HG03354 (cell line): ENCODE measurements at regions not wholly inside any gene's neighbourhood (a gene's known extent, or its start where the extent isn't known, plus 50 kb on each side); places are given as distances from the start of the nearest gene placed in this dataset.
A peak's percentile ranks its signal among the peaks of the same experiment; 100 is the strongest.

ENCODE experiments used
- ATAC-seq: cut with Tn5 transposase; IDR thresholded peaks from one replicate; pipeline ENCODE4 v1.9.1; 2021; ENCODE audit warnings: mild to moderate bottlenecking; ENCODE audit not compliant: unreplicated experiment, poor library complexity, severe bottlenecking

DNA sequence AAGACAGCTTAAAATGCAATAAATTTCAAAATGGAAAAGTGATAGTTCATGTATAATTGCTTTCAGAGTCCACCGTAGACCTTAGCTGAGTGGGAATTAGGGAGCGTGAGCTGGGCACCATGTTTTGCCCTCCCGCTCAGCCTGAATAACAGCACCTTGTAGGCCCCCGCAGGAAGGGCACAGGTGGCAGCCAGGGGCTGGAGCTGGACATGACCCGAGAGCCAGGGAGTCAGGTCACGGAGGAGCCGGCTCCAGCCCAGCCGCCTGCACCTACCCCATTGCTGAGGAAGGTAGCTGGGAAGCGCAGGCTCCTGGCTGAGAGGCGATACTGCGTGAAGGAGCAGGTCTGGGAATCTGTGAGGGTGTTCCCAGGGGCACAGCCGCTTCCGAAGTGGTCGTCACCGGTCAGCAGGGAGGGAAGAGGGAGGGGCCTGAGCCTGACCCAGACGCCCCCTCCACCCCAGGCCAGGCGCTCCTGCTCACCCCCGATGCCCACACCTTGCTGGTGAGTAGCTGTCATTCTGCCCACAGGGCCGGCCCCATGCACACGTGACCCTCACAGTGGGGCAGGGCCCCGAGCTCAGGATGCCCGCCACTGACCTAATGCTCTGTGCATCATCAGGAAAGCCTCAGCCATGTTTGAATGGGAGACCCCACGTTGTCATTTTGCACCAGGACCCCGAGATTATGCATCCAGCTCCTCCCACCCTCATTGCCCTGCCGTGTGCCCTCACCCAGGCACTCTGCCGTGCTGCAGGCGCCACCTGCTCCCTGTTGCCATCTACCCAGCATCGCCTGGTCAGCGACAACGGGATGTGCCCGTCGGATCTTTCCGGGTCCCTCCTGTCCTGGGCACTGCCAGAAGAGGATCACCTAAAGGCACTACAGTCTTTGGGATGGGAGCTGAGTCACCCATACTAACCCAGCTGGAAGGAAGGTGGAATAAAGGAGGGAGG is 129.2 kb upstream of the TCERG1L start:
- no peak for ATAC-seq

DNA sequence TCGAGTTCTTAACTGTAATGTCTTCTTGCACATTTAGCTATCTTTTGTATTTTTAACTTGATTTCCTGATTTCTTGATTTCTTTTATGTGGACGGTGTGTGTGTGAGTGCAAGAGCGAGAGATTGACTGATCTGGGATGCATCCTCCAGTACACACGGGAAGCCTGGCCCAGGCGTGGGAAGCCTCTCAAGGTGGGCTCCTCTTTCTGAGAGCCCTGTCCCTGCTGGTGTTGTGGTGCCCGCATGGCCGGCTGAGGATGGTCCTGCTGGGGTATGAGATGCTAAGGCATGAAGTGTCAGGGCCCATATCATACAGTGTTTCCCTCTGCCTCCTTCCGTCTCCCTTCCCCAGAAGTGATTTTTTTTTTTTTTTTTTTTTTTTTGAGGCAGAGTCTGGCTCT is 130.8 kb upstream of the TCERG1L start:
- no peak for ATAC-seq

DNA sequence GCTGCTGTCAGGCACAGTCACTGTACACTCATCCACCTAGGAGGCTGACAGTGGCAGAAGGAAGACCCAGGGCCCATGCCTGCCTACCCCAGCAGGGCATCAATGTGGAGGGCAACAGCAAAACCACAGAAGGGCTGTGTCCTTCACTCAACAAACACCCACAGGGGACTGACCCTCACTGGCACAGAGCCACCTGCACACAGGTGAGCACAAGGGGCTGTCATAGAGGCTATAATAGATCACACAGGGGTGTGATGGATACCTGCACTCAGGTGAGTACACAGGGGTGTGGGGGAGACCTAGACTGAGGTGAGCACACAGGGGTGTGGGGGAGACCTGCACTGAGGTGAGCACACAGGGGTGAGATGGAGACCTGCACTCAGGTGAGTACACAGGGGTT is 132.8 kb upstream of the TCERG1L start:
- no peak for ATAC-seq

DNA sequence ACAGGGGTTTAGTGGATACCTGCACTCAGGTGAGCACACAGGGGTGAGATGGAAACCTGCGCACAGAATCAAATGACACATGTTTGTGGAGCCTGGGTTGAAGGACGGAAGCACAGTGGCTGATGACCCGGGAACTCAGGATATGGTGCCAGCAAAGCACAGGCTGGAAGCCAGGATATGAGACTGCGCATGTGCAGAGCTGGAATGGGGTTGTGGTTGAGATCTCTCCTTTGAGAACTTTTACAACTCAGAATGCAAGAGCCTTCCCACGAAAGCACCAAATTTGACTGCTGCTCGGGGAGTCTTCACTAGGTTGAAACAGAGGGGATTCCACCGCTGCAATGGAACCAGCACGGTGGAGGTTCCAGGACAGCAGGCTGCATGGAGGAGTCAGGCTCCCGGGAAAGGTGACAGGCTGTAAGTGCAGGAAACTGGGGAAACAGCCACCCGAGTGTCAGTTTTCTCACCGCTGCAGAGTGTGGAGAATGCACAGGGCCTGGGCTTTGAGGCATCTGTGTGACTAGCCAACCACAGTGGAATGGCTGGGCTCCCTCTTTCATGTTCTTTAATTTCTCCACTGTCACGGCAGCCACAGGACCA is 133.4 kb upstream of the TCERG1L start:
- ATAC-seq: no peak

DNA sequence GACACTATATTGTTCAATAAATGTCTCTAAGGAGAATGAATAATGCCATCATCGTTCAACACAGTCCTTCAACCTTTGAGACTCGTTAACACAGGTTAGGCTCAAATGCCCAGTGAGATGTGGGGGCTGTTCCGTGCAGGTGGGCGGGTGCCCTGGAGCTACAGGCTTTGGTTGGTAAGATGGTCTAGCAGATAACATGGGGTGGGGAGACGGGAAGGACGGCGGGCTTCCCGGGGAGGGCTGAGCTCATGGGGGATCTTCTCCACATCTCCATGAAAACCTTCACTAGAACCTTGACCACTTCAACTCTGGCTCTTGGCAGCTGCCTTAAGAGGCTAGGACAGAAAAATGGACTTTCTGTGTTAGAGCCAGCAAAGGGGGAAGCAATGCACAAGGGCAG is 134.1 kb upstream of the TCERG1L start:
- no peak for ATAC-seq

DNA sequence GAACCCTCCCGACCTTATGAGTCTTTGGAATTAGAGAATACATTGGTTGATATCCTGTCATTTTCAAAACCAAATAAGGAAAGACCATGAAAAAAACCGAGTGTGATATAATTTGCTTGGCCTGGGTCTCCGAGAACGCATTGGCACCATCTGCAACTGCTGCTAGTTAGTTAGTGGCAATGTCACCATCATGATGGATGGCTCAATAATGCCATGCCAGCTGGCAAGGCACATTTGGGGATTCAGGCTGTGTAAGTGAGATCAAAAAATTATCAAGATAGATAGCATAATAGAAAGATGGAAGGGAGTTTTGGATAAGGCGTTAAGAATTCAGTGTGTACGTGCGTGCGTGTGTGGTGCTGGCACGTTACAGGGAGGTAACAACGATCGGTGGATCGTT is 134.7 kb upstream of the TCERG1L start:
- ATAC-seq: no peak

DNA sequence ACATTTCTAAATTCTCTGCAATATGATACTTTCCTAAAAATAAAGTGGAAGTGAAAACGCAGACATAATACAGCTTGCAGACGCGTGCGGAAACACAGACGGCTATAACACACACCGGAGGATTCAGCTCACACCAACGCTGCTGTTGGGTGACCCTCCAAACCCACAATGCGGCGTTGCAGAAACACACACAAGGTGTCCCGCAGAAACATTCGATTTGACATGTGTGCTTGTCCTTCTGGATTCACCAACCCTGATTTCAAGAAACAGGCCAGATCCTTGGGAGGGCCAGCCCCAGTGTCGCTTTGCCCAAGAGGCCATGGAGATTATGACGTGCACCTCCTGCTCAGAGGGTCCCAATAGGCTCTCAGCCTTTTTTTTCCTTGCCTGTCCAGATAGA is 136.7 kb upstream of the TCERG1L start:
- no peak for ATAC-seq

DNA sequence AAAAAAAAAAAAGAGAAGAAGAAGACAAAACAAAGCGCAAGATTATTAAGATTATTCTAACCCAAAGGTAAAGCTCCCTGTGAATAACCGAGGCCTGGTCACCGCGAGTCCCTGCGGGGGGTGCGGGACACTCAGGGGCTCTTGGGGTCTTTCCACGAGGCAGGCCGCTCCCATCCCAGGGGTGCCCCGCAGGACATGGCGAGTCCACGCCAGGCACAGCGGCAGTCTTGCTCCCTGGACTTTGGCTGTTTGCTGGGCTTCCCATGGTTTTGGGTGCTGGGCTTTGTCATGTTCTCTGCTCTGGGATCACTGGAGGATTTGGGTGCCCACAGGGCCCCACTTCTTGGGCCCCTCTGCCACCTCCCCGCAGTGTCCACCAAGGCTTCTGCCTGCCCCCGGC is 137.4 kb upstream of the TCERG1L start:
- no peak for ATAC-seq

DNA sequence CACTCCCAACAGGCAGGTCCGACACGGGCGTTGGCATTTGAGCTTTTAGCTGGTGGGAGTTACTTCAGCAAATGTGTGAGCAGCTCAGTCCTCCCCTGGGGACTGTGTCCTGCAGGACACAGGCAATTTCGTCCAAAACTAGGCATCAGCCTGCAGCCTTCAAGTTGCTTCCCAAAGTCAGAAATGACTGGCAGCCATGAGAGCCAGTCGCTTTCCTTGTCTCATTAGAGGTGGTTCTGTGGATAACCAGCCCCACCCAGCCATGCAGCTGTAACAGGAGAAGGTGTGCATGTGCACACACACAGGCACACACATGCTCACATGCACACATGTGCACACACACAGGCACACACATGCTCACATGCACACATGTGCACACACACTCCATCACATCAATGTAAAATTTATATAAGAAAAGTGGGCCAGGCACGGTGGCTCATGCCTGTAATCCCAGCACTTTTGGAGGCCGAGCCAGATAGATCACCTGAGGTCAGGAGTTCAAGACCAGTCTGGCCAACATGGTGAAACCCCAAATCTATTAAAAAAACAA is 138.8 kb upstream of the TCERG1L start:
- ATAC-seq: no peak

DNA sequence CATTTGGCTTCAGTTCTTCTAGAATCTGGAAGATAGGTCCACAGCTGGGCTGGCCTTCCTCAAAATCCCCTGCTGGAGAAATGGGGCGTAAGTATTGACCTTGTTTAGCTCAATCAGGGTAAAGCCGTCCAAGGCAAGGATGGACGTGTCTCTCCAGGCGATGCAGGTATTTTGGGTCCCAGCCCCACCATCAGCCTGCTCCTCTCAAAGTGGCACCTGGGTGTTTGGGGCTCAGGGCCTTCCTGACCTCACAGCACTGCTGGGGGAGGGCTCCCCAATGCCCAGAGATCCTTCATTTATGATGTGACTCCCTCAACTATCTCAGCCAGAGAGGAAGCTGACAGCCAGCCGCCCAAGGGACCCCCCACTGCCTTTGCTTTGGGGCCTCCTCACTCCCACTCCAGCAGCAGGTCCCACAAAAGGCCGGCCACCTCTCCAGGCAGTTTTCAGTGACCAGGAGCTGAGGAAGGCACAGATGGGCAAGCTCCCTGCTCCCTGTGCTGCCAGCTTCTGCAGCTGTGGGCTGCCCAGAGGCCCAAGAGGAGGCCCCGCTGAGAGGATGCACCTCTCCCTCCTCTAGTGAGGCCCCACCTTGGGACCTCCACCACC is 140.0 kb upstream of the TCERG1L start:
- no peak for ATAC-seq

DNA sequence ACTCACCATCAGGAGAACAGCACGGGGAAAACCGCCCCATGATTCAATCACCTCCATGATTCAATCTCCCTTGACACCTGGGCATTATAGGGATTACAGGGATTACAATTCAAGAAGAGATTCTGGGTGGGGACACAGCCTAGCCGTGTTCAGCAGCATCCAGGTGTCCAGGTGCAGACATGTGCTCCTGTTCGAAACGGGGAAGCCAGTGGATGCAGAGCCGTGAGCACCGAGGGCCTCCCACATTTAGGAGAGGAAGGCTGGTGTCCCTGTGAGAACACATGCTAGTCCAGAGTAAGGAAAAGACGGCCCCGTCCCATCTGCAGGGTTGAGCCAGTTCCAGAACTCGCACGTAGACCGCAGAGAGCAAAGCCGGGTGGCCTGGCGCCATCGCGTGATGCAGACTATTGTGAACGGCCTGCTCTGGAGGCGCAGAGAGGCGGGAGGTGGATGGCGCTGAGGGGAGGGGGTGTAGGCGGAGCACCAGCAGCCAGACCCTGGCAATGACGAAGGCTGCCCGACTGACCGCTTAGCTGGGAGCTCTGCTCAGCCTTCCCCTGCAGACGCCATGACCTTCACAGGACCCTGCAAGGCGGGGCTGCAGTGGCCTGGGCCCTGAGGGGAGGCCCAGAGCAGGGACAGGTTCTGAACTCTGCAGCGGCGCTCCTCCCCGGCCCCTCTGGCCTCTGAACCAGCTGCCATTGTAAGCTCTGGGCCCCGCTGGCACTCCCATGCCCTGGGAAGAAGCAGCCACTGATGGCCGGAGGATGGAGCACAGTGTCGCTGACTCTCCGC is 141.6 kb upstream of the TCERG1L start:
- peak; percentile 20 for ATAC-seq

DNA sequence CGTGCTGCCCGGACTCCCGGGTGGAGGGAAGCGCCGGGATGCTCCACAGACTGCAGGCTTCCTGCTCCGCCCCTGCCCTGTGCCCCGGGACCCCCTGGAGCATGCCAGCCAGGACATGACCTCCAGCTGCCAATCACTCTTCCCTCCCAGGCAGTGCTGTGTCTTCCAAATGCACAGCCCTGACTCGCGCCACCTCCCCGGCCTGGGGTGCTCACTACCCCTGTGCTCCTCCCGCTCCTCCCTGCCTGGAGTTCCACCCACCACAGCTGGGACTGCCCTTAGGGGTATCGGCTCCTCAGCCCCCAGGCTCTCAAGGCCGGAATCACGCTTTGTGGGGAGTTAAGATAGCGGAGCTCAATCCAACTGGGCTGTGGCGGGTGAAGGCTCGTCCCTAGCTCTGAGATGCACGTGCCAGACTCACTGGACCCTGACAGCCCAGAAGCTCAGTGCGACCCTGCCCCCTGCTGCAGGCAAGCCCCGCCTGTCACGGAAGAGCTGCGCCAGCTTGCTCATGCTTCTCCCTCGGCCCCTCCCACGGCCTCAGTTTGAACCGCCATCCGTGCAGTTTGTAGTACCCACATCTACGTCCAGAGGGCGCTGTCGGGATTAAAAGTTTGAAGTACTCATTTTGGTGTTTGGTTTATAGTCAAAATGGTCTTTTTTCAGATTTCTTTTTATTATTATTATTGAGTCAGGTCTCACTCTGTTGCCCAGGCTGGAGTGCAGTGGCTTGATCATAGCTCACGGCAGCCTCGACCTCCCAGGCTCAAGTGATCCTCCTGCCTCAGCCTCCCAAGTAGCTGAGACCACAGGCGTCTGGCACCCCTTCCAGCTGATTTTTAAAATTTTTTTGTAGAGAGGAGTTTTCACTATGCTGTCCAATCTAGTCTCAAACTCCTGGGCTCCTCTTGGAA is 142.5 kb upstream of the TCERG1L start:
- peak; percentile 69 for ATAC-seq

DNA sequence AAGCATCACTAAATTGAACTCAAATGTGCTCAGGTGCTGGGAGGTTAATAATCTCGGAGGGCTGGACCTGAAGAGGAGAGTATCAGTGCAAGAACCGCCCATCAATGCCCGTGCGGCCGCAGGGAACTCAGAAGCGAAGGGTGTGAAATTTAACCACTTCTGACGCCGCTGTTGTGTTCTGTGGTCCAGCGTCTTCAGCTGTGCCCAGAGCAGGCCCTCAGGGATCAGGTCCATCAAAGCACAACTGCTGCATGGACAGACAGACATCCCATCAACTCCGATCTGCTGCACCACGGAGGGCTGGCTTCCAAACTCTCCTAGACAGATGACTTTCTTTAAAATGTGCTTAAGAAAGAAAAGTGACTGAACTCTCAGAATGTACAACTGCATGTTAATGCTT is 144.9 kb upstream of the TCERG1L start:
- no peak for ATAC-seq

DNA sequence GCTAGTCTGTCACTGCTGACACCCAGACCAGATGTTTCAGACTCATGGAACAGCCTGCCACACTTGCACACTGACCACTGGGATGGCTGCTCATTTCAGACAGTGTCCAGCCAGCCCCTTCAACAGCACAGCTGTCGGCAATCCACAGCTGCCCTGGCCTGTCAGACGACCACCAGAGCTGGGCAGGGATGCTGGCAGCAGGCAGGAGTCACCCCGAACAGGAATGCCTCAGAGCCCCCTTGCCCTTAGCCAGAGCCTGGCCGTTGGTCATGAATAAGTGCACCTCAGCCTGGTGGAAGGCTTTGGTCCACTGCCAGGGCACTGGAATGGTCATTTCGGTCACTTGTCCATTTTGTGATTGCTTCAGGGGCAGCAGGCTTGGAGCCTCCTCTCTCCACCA is 149.6 kb upstream of the TCERG1L start:
- ATAC-seq: no peak

DNA sequence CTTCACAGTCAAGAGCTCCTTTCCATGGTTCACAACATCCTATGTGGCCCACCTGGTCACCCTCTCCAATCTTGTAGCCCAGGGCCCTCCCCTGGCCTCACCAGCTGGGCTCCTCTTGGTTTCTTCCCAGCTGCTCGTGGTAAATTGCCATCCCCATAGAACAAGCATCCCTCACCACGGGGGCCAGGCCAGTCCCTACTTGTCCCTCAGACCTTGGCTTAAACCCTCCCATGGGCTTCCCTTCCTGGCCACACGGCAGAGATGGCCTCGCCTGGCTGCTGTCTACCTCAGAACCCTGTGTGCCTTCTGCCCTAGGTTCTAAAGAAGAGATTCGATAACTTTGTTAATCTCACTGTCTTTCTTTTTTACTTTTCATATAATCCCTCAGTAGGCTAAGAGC is 153.3 kb upstream of the TCERG1L start:
- ATAC-seq: no peak

DNA sequence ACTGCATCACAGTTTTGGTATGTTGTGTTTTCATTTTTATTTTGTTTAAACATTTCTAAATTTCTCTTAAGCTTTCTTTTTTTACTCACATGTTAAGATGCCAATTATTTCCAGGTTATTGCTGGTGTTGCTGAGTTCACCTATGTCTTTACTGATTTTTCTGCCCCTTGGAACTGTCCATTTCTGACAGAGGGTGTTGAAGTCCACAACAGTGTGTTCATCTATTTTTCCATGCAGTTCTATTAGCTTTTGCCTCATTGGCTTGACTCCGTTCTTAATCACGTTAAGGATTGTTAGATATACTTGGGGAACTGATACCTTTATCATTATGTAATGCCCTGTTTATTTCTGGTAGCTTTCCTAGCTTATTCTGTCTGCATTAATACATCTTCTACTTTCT is 158.0 kb upstream of the TCERG1L start:
- ATAC-seq: no peak

DNA sequence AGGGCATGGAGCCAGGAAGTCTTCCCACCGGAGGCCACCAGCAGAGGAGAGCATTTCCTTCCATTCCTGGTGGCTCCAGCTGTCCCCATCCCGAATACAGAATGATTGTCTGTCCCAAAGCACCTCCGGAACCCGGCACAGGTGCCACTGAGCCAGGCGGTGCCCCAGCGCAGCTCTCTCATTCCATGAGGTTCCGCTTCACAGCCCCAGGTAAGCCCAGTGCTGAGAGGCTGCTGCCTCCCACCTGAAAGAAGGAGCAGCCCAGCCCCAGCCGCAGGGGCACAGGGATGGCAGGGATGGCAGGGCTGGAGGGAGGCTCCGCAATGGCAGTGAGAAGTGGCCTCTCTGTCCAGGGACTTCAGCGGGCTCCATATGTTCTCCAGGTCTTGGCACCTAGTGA is 162.1 kb upstream of the TCERG1L start:
- ATAC-seq: no peak

DNA sequence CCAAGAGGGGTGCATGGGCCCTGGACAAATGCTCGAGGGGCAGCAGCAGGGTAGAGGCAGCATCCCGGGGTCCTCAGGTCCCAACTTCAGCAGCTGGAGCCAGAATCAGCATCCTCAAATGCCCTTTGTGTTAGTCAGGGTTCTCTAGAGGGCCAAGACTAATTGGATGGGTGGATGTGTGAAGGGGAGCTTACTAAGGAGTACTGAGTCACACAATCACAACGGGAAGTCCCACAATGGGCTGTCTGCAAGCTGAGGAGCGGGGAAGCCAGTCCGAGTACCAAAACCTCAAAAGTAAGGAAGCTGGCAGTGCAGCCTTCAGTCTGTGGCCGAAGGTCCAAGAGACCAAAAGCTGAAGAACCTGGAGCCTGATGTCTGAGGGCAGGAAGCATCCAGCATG is 162.9 kb upstream of the TCERG1L start:
- ATAC-seq: no peak

DNA sequence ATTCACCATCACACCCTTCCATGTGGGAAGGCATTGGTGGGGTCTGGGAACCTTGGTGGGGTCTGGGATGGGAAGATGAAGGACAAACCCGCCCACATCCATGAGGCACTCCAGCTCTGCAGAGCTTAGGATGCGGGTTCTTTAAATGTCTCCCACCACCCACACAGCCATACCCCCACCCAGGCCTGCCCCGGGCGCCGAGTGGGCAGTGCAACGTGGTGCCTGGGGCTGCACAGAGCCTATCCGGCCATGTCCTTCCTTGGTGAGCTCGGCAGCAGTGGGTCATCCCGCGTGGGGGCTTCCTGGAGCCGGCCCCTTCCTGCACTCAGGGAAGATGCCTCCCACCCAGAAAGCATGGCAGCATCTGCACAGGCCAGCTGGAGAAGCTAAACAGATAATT is 163.5 kb upstream of the TCERG1L start:
- ATAC-seq: no peak
